ENCODE measurements at regions not wholly inside any gene's neighbourhood (a gene's known extent, or its start where the extent isn't known, plus 50 kb on each side); places are given as distances from the start of the nearest gene placed in this dataset.

DNA sequence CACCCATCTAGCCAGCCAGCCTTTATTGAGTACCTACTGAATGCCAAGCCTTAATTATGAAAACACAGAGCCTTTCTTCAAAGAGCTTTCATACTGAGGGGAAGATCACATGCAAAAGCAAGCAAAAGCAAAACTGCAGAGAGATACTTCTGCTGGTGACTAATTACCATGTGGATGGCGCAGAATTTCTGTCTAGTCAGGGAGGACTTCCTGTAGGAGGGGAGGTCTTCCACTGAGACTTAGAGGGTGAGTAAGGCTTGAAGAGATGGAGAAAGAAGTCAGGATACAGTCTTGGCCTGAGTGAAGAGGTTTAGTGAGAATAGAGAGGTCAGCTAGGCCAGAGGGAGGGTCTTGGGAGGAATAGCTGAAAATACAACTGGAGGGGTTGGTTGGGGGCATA lies 53.9 kb upstream of the CCL2 start:
- H3K27ac ChIP-seq (ENCODE audit: low read depth, low read length, poor library complexity, severe bottlenecking), result no peak overlapping the region
- no peak overlapping the region for H3K4me3 ChIP-seq (ENCODE audit: low read depth, low read length, poor library complexity, severe bottlenecking)
- H3K9me2 ChIP-seq (ENCODE audit: low read depth, low read length), result no peaks in the 10 kb centered on the region
- H3F3A ChIP-seq (ENCODE audit: insufficient read depth, low read length), result no peaks in the 10 kb centered on the region
- H2AFZ ChIP-seq (ENCODE audit: low read length), result no peak overlapping the region
- no peaks in the 10 kb centered on the region for H3K79me2 ChIP-seq (ENCODE audit: insufficient read depth, low read length)
- H3K27me3 ChIP-seq (ENCODE audit: insufficient read depth, low read length), result no peaks in the 10 kb centered on the region
- no peak overlapping the region for H3K9ac ChIP-seq (ENCODE audit: low read length)
- no peak for TF ChIP-seq EZH2 (IDR thresholded peaks at IDR 0.05; ENCODE audit: borderline replicate concordance, low read length)
- TF ChIP-seq, protein P1, sequence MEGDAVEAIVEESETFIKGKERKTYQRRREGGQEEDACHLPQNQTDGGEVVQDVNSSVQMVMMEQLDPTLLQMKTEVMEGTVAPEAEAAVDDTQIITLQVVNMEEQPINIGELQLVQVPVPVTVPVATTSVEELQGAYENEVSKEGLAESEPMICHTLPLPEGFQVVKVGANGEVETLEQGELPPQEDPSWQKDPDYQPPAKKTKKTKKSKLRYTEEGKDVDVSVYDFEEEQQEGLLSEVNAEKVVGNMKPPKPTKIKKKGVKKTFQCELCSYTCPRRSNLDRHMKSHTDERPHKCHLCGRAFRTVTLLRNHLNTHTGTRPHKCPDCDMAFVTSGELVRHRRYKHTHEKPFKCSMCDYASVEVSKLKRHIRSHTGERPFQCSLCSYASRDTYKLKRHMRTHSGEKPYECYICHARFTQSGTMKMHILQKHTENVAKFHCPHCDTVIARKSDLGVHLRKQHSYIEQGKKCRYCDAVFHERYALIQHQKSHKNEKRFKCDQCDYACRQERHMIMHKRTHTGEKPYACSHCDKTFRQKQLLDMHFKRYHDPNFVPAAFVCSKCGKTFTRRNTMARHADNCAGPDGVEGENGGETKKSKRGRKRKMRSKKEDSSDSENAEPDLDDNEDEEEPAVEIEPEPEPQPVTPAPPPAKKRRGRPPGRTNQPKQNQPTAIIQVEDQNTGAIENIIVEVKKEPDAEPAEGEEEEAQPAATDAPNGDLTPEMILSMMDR (IDR thresholded peaks at IDR 0.05; ENCODE audit: low read length), result no peak
- no peaks in the 10 kb centered on the region for H3K4me1 ChIP-seq (ENCODE audit: insufficient read depth, low read length, severe bottlenecking)
- H3K36me3 ChIP-seq (ENCODE audit: insufficient read depth, low read length), result no peaks in the 10 kb centered on the region
- H4K20me1 ChIP-seq (ENCODE audit: insufficient read depth, low read length), result no peaks in the 10 kb centered on the region
- no peak overlapping the region for H3K4me2 ChIP-seq (ENCODE audit: low read length)
- H3K9me3 ChIP-seq (ENCODE audit: low read length), result no peaks in the 10 kb centered on the region

DNA sequence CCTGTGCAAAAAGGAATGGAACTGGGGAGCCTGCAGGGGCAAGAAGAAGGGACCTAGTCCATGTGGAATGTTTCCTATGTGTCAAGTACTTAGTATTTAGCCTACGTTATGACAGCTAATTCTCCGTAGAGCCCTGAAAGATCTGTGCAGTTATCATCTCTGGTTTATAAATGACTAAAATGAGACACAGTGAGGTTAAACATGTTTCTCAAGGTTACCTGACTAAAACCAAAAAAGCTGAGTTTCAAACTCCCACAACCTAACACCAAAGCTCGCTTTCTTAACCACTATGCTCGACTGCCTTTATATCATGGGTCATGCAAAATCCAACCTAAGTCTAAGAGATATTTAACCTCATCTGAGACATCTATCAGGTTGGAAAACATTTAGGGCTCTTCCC lies 53.3 kb upstream of the CCL2 start:
- H3K4me2 ChIP-seq (ENCODE audit: low read length), result no peak overlapping the region
- H3K4me3 ChIP-seq (ENCODE audit: low read depth, low read length, poor library complexity, severe bottlenecking), result no peak overlapping the region
- H4K20me1 ChIP-seq (ENCODE audit: insufficient read depth, low read length), result no peaks in the 10 kb centered on the region
- no peaks in the 10 kb centered on the region for H3K9me3 ChIP-seq (ENCODE audit: low read length)
- no peaks in the 10 kb centered on the region for H3K79me2 ChIP-seq (ENCODE audit: insufficient read depth, low read length)
- TF ChIP-seq EZH2 (IDR thresholded peaks at IDR 0.05; ENCODE audit: borderline replicate concordance, low read length), result no peak
- TF ChIP-seq, protein P1 (IDR thresholded peaks at IDR 0.05; ENCODE audit: low read length), result no peak
- no peaks in the 10 kb centered on the region for H3K9me2 ChIP-seq (ENCODE audit: low read depth, low read length)
- H3K27me3 ChIP-seq (ENCODE audit: insufficient read depth, low read length), result no peaks in the 10 kb centered on the region
- H3K36me3 ChIP-seq (ENCODE audit: insufficient read depth, low read length), result no peaks in the 10 kb centered on the region
- H3K9ac ChIP-seq (ENCODE audit: low read length), result no peak overlapping the region
- H2AFZ ChIP-seq (ENCODE audit: low read length), result no peak overlapping the region
- H3K4me1 ChIP-seq (ENCODE audit: insufficient read depth, low read length, severe bottlenecking), result no peaks in the 10 kb centered on the region
- no peak overlapping the region for H3K27ac ChIP-seq (ENCODE audit: low read depth, low read length, poor library complexity, severe bottlenecking)
- no peaks in the 10 kb centered on the region for H3F3A ChIP-seq (ENCODE audit: insufficient read depth, low read length)

- no peak overlapping the region for H3K27ac ChIP-seq (ENCODE audit: low read depth, low read length, poor library complexity, severe bottlenecking)
- H3K4me2 ChIP-seq (ENCODE audit: low read length), result no peak overlapping the region
- H3K27me3 ChIP-seq (ENCODE audit: insufficient read depth, low read length), result no peaks in the 10 kb centered on the region
- no peak overlapping the region for H2AFZ ChIP-seq (ENCODE audit: low read length)
- no peaks in the 10 kb centered on the region for H3K9me3 ChIP-seq (ENCODE audit: low read length)
- H3K36me3 ChIP-seq (ENCODE audit: insufficient read depth, low read length), result no peaks in the 10 kb centered on the region
- no peak for TF ChIP-seq EZH2 (IDR thresholded peaks at IDR 0.05; ENCODE audit: borderline replicate concordance, low read length)
- TF ChIP-seq, protein P1 (IDR thresholded peaks at IDR 0.05; ENCODE audit: low read length), result no peak
- H4K20me1 ChIP-seq (ENCODE audit: insufficient read depth, low read length), result no peaks in the 10 kb centered on the region
- H3K79me2 ChIP-seq (ENCODE audit: insufficient read depth, low read length), result no peaks in the 10 kb centered on the region
- no peaks in the 10 kb centered on the region for H3F3A ChIP-seq (ENCODE audit: insufficient read depth, low read length)
- no peaks in the 10 kb centered on the region for H3K9me2 ChIP-seq (ENCODE audit: low read depth, low read length)
- no peaks in the 10 kb centered on the region for H3K4me1 ChIP-seq (ENCODE audit: insufficient read depth, low read length, severe bottlenecking)
- no peak overlapping the region for H3K9ac ChIP-seq (ENCODE audit: low read length)
- H3K4me3 ChIP-seq (ENCODE audit: low read depth, low read length, poor library complexity, severe bottlenecking), result no peak overlapping the region
Observed at GRCh38 chr17:34203018-34203638, 52.0 kb upstream of the CCL2 start.
